ENCODE measurements at regions not wholly inside any gene's neighbourhood (a gene's known extent, or its start where the extent isn't known, plus 50 kb on each side); places are given as distances from the start of the nearest gene placed in this dataset.
A peak's percentile ranks its signal among the peaks of the same experiment; 100 is the strongest.

- no peak for DNase-seq
- TF ChIP-seq CTCF (IDR thresholded peaks at IDR 0.05; ENCODE audit: low read depth, low read length): no peak
- Histone ChIP-seq H3K36me3 (no peaks in the 10 kb centered on the region), H3K9me3 (no peaks in the 10 kb centered on the region), H3K4me3 (ENCODE audit: low read depth, low read length) (no peak overlapping the region), H3K27me3 (no peaks in the 10 kb centered on the region), H3K4me1 (peaks cover 22% of the 10 kb centered on the region)
Measured at GRCh38 chr10:78654047-78654590, 414.6 kb upstream of the ZMIZ1 start.

- Histone ChIP-seq H3K36me3 (no peaks in the 10 kb centered on the region), H3K27me3 (no peaks in the 10 kb centered on the region), H3K4me1 (peaks cover 22% of the 10 kb centered on the region), H3K9me3 (no peaks in the 10 kb centered on the region), H3K4me3 (ENCODE audit: low read depth, low read length) (no peak overlapping the region; the same call in 1 of the 2 replicates)
- no peak for DNase-seq
- no peak for TF ChIP-seq CTCF (IDR thresholded peaks at IDR 0.05; ENCODE audit: low read depth, low read length)
Measured at GRCh38 chr10:78655979-78656378, 412.8 kb upstream of the ZMIZ1 start.

- Histone ChIP-seq H3K9me3 (no peaks in the 10 kb centered on the region), H3K27me3 (no peaks in the 10 kb centered on the region), H3K36me3 (no peaks in the 10 kb centered on the region), H3K4me1 (peaks cover 22% of the 10 kb centered on the region), H3K4me3 (ENCODE audit: low read depth, low read length) (peak overlapping the region; percentile 29)
- TF ChIP-seq CTCF (IDR thresholded peaks at IDR 0.05; ENCODE audit: low read depth, low read length): no peak
- peak; percentile 84 for DNase-seq
Measured at GRCh38 chr10:78656417-78657162, 412.2 kb upstream of the ZMIZ1 start.

GRCh38 chr10:78657163-78657861, 411.5 kb upstream of the ZMIZ1 start:
- Histone ChIP-seq H3K36me3 (no peaks in the 10 kb centered on the region), H3K4me1 (peaks cover 22% of the 10 kb centered on the region), H3K27me3 (no peaks in the 10 kb centered on the region), H3K9me3 (no peaks in the 10 kb centered on the region), H3K4me3 (ENCODE audit: low read depth, low read length) (no peak overlapping the region)
- peak; percentile 91 for TF ChIP-seq CTCF (IDR thresholded peaks at IDR 0.05; ENCODE audit: low read depth, low read length)
- DNase-seq: peak; percentile 87

GRCh38 chr10:78657862-78658165, 411.0 kb upstream of the ZMIZ1 start:
- H3K4me1 ChIP-seq: peaks cover 22% of the 10 kb centered on the region
- no peaks in the 10 kb centered on the region for H3K36me3 ChIP-seq
- no peak overlapping the region for H3K4me3 ChIP-seq (ENCODE audit: low read depth, low read length)
- H3K27me3 ChIP-seq: no peaks in the 10 kb centered on the region
- TF ChIP-seq CTCF (IDR thresholded peaks at IDR 0.05; ENCODE audit: low read depth, low read length): no peak
- no peak for DNase-seq
- H3K9me3 ChIP-seq: no peaks in the 10 kb centered on the region
